ENCODE measurements at regions not wholly inside any gene's neighbourhood (a gene's known extent, or its start where the extent isn't known, plus 50 kb on each side); places are given as distances from the start of the nearest gene placed in this dataset.

DNA sequence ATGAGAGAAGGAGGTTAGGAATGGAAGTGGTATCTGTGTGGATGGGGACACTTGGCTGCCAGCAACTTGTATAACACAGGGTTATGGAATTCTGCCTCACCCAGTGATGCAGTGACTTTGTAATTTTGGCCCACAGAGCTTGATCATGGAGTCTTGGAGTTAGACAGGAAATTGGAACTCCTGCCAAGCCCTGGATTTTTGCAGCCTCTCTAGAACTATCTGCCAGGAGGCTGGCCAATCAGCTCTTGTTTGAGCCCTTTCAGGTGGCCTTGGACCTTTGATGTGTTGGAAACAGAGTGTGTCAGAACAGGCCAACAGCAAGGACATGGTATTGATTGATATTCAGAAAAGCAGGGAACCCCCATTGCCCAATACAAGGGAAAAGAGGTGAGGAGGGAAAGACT is 157.7 kb upstream of the GGTLC1 start:
- H3K9me3 Mint-ChIP-seq (ENCODE audit: unreplicated experiment): peaks cover 10% of the 10 kb centered on the region
- H3K4me1 Mint-ChIP-seq (ENCODE audit: low read depth, unreplicated experiment): peaks cover 2% of the 10 kb centered on the region
- DNase-seq: no peak
- peaks cover 3% of the 10 kb centered on the region for H3K27me3 Mint-ChIP-seq (ENCODE audit: unreplicated experiment)
- no peak overlapping the region for H3K27ac Mint-ChIP-seq (ENCODE audit: unreplicated experiment)
- TF ChIP-seq, protein P1, sequence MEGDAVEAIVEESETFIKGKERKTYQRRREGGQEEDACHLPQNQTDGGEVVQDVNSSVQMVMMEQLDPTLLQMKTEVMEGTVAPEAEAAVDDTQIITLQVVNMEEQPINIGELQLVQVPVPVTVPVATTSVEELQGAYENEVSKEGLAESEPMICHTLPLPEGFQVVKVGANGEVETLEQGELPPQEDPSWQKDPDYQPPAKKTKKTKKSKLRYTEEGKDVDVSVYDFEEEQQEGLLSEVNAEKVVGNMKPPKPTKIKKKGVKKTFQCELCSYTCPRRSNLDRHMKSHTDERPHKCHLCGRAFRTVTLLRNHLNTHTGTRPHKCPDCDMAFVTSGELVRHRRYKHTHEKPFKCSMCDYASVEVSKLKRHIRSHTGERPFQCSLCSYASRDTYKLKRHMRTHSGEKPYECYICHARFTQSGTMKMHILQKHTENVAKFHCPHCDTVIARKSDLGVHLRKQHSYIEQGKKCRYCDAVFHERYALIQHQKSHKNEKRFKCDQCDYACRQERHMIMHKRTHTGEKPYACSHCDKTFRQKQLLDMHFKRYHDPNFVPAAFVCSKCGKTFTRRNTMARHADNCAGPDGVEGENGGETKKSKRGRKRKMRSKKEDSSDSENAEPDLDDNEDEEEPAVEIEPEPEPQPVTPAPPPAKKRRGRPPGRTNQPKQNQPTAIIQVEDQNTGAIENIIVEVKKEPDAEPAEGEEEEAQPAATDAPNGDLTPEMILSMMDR (IDR thresholded peaks at IDR 0.05; ENCODE audit: partially characterized antibody, unreplicated experiment): no peak
- no peak overlapping the region for H3K4me3 Mint-ChIP-seq (ENCODE audit: unreplicated experiment)
- peaks cover 7% of the 10 kb centered on the region for H3K36me3 Mint-ChIP-seq (ENCODE audit: unreplicated experiment)

DNA sequence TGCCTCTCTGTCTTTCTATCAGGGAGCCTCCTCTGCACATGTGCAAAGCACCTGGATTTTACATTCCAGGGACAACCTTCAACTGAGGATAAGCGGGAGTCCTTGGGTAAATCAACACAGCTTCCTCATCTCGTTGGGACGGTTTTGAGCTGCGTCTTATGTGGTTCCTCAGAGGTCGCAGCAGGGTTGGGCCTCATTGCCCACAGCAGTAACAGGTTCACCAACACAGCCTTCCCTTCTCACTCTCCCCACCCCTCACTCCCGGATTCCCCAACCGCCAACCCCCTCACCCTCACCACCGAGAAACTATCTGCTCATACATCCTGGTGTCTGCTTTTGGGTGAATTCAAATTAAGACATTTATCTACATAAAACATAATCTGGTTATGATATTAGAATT is 155.8 kb upstream of the GGTLC1 start:
- Mint-ChIP-seq H3K27ac (ENCODE audit: unreplicated experiment) (no peak overlapping the region), H3K4me1 (ENCODE audit: low read depth, unreplicated experiment) (peaks cover 2% of the 10 kb centered on the region), H3K4me3 (ENCODE audit: unreplicated experiment) (no peak overlapping the region), H3K9me3 (ENCODE audit: unreplicated experiment) (peaks cover 12% of the 10 kb centered on the region), H3K27me3 (ENCODE audit: unreplicated experiment) (peaks cover 3% of the 10 kb centered on the region), H3K36me3 (ENCODE audit: unreplicated experiment) (peaks cover 8% of the 10 kb centered on the region)
- DNase-seq: no peak
- TF ChIP-seq, protein P1 (IDR thresholded peaks at IDR 0.05; ENCODE audit: partially characterized antibody, unreplicated experiment): no peak

DNA sequence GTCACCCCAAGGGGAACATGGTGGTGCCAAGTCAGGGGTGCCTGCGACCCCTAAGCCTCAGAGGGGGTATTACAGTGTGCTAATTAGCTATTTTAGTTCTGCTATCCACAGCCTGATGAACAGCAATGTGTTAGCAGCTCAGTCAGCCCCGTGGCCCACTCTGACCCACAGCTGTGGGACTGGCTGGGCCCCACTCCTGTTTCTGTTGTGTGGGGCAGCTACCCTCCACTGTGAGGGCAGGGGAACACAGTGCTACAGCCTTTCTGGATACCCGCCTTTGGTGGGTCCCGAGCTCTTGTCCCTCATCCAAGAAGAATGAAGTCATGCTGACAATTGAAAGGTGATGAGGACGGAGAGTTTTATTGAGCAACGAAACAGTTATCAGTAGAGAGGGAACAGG is 152.5 kb upstream of the GGTLC1 start:
- TF ChIP-seq, protein P1 (IDR thresholded peaks at IDR 0.05; ENCODE audit: partially characterized antibody, unreplicated experiment): no peak
- DNase-seq: no peak
- H3K9me3 Mint-ChIP-seq (ENCODE audit: unreplicated experiment): peaks cover 7% of the 10 kb centered on the region
- no peak overlapping the region for H3K4me3 Mint-ChIP-seq (ENCODE audit: unreplicated experiment)
- no peak overlapping the region for H3K27ac Mint-ChIP-seq (ENCODE audit: unreplicated experiment)
- H3K4me1 Mint-ChIP-seq (ENCODE audit: low read depth, unreplicated experiment): no peaks in the 10 kb centered on the region
- peaks cover 4% of the 10 kb centered on the region for H3K36me3 Mint-ChIP-seq (ENCODE audit: unreplicated experiment)
- H3K27me3 Mint-ChIP-seq (ENCODE audit: unreplicated experiment): peaks cover 3% of the 10 kb centered on the region

DNA sequence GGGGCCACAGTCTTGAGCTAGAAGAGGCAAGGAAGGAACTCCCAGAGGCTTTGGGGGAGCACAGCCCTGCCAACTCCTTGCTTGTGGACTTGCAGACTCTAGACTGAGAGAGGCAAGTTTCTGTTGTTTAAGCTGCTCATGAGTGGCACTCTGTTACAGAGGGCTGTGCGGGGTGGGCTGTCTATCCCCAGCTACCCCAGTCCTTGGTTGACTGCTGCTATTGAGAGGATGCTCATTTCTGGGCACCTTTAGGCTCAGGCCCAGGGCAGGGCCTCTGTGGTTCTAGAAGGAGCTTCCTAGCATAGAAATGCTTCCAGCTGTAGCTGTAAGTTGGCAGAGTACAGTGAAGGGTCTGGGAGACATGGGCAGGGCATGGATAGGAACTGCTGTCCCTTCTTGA is 151.3 kb upstream of the GGTLC1 start:
- Mint-ChIP-seq H3K27ac (ENCODE audit: unreplicated experiment) (no peak overlapping the region), H3K9me3 (ENCODE audit: unreplicated experiment) (peaks cover 7% of the 10 kb centered on the region), H3K4me1 (ENCODE audit: low read depth, unreplicated experiment) (no peaks in the 10 kb centered on the region), H3K36me3 (ENCODE audit: unreplicated experiment) (peaks cover 4% of the 10 kb centered on the region), H3K27me3 (ENCODE audit: unreplicated experiment) (peaks cover 3% of the 10 kb centered on the region), H3K4me3 (ENCODE audit: unreplicated experiment) (no peak overlapping the region)
- DNase-seq: no peak
- TF ChIP-seq, protein P1 (IDR thresholded peaks at IDR 0.05; ENCODE audit: partially characterized antibody, unreplicated experiment): no peak

- Mint-ChIP-seq H3K9me3 (ENCODE audit: unreplicated experiment) (peaks cover 8% of the 10 kb centered on the region), H3K4me3 (ENCODE audit: unreplicated experiment) (no peak overlapping the region), H3K27me3 (ENCODE audit: unreplicated experiment) (peaks cover 3% of the 10 kb centered on the region), H3K27ac (ENCODE audit: unreplicated experiment) (no peak overlapping the region), H3K36me3 (ENCODE audit: unreplicated experiment) (peaks cover 4% of the 10 kb centered on the region), H3K4me1 (ENCODE audit: low read depth, unreplicated experiment) (peaks cover 2% of the 10 kb centered on the region)
- TF ChIP-seq, protein P1 (IDR thresholded peaks at IDR 0.05; ENCODE audit: partially characterized antibody, unreplicated experiment): no peak
- DNase-seq: no peak
Observed at GRCh38 chr20:24138951-24139350, 150.4 kb upstream of the GGTLC1 start.
